Glutamatergic neuron (in vitro differentiated cells): ENCODE measurements at regions not wholly inside any gene's neighbourhood (a gene's known extent, or its start where the extent isn't known, plus 50 kb on each side); places are given as distances from the start of the nearest gene placed in this dataset.

Source experiments
- DNase-seq: peaks from one replicate; pipeline ENCODE4 v3.0.0; 2022
- H3K27ac Mint-ChIP-seq: one replicate; pipeline ENCODE4 v1.8.0; 2020; ENCODE audit warnings: mild to moderate bottlenecking, mixed read lengths, inconsistent platforms; ENCODE audit not compliant: unreplicated experiment
- H3K27me3 Mint-ChIP-seq: one replicate; pipeline ENCODE4 v1.8.0; 2020; ENCODE audit warnings: mild to moderate bottlenecking, moderate library complexity, mixed read lengths, inconsistent platforms; ENCODE audit not compliant: unreplicated experiment
- H3K36me3 Mint-ChIP-seq: one replicate; pipeline ENCODE4 v1.8.0; 2020; ENCODE audit warnings: mild to moderate bottlenecking, mixed read lengths, inconsistent platforms; ENCODE audit not compliant: unreplicated experiment
- H3K4me1 Mint-ChIP-seq: one replicate; pipeline ENCODE4 v1.8.0; 2020; ENCODE audit warnings: mild to moderate bottlenecking, low read depth, mixed read lengths, inconsistent platforms; ENCODE audit not compliant: unreplicated experiment
- H3K4me3 Mint-ChIP-seq: one replicate; pipeline ENCODE4 v1.8.0; 2020; ENCODE audit warnings: mild to moderate bottlenecking, mixed read lengths, inconsistent platforms; ENCODE audit not compliant: unreplicated experiment
- H3K9me3 Mint-ChIP-seq: one replicate; pipeline ENCODE4 v1.8.0; 2020; ENCODE audit warnings: mild to moderate bottlenecking, moderate library complexity, mixed read lengths, inconsistent platforms; ENCODE audit not compliant: unreplicated experiment
- TF ChIP-seq, protein P1 (sequence below): fragments of 200-600 bp; sonication (generic); IDR thresholded peaks from one replicate; pipeline ENCODE4 v1.5.0; 2021; ENCODE audit not compliant: partially characterized antibody, unreplicated experiment

DNA sequence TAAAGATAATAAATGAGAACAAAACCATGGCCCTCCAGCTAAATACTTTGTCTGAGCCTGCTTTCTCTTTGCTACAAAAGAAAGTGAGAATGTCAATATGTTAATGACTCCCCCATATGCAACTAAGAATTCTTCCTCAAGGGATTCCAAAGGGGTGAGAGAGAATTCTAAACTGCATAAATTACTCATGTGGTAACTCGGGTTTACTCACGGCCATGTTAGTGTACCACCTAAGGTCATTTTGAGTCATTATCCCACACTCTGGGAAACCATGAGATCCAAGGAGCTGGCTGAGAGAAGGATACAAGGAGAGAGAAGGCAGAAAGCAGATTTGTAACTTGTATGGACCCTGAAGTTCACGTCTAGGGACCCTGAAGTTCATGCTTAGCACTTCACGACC lies 190.3 kb downstream of the DHX15 start:
- Mint-ChIP-seq H3K4me1 (peaks cover 14% of the 10 kb centered on the region), H3K27me3 (no peaks in the 10 kb centered on the region), H3K9me3 (no peaks in the 10 kb centered on the region), H3K27ac (no peak overlapping the region), H3K36me3 (no peaks in the 10 kb centered on the region), H3K4me3 (no peak overlapping the region)
- TF ChIP-seq, protein P1, sequence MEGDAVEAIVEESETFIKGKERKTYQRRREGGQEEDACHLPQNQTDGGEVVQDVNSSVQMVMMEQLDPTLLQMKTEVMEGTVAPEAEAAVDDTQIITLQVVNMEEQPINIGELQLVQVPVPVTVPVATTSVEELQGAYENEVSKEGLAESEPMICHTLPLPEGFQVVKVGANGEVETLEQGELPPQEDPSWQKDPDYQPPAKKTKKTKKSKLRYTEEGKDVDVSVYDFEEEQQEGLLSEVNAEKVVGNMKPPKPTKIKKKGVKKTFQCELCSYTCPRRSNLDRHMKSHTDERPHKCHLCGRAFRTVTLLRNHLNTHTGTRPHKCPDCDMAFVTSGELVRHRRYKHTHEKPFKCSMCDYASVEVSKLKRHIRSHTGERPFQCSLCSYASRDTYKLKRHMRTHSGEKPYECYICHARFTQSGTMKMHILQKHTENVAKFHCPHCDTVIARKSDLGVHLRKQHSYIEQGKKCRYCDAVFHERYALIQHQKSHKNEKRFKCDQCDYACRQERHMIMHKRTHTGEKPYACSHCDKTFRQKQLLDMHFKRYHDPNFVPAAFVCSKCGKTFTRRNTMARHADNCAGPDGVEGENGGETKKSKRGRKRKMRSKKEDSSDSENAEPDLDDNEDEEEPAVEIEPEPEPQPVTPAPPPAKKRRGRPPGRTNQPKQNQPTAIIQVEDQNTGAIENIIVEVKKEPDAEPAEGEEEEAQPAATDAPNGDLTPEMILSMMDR = no peak
- no peak for DNase-seq

- Mint-ChIP-seq H3K27me3 (no peaks in the 10 kb centered on the region), H3K36me3 (no peaks in the 10 kb centered on the region), H3K9me3 (no peaks in the 10 kb centered on the region), H3K27ac (no peak overlapping the region), H3K4me3 (no peak overlapping the region), H3K4me1 (peaks cover 14% of the 10 kb centered on the region)
- DNase-seq = no peak
- TF ChIP-seq, protein P1 = no peak
These were observed 191.7 kb downstream of the DHX15 start for GRCh38 chr4:24392613-24393012.

GRCh38 chr4:24382381-24382780 lies 202.0 kb downstream of the DHX15 start:
- Mint-ChIP-seq H3K4me3 (no peak overlapping the region), H3K27ac (no peak overlapping the region), H3K9me3 (peaks cover 1% of the 10 kb centered on the region), H3K27me3 (peaks cover 4% of the 10 kb centered on the region), H3K36me3 (peaks cover 16% of the 10 kb centered on the region), H3K4me1 (no peaks in the 10 kb centered on the region)
- TF ChIP-seq, protein P1 = no peak
- DNase-seq = no peak

- Mint-ChIP-seq H3K27me3 (peaks cover 4% of the 10 kb centered on the region), H3K4me1 (no peaks in the 10 kb centered on the region)
- TF ChIP-seq, protein P1 = no peak
These were observed 203.2 kb downstream of the DHX15 start for GRCh38 chr4:24380957-24381665.

GRCh38 chr4:24373704-24374103 lies 210.7 kb downstream of the DHX15 start:
- H3K27me3 Mint-ChIP-seq = no peaks in the 10 kb centered on the region
- H3K27ac Mint-ChIP-seq = no peak overlapping the region
- DNase-seq = no peak
- TF ChIP-seq, protein P1 = no peak
- H3K36me3 Mint-ChIP-seq = no peaks in the 10 kb centered on the region
- H3K4me3 Mint-ChIP-seq = no peak overlapping the region
- H3K4me1 Mint-ChIP-seq = no peaks in the 10 kb centered on the region
- H3K9me3 Mint-ChIP-seq = peaks cover 6% of the 10 kb centered on the region

More at GRCh38 chr4:24380957-24381665, 203.2 kb downstream of the DHX15 start:
- H3K27ac Mint-ChIP-seq = no peak overlapping the region
- H3K4me3 Mint-ChIP-seq = no peak overlapping the region
- H3K9me3 Mint-ChIP-seq = no peaks in the 10 kb centered on the region
- peaks cover 14% of the 10 kb centered on the region for H3K36me3 Mint-ChIP-seq
- no peak for DNase-seq
